ENCODE measurements at regions not wholly inside any gene's neighbourhood (a gene's known extent, or its start where the extent isn't known, plus 50 kb on each side); places are given as distances from the start of the nearest gene placed in this dataset.

DNA sequence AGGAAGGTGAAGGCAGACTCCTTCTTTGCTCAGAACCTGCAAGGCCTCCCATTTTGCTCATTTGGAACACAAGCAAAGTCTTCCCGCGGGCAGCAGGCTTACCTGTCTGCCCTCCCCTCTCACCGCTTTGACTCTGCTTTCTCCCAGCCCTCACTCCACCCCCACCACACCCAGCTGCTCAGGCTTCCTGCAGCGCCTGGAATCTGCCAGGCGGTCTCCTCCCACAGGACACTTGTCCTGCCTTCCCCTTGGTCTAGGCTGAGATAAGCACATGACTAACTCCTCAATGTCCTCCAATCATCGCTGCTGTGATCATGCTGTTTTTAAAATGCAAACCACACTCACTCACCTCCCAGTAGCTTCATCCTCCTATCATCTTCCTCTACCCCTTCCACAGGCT is 430.0 kb downstream of the ZNF516 start:
- no peaks in the 10 kb centered on the region for H3K36me3 ChIP-seq (ENCODE audit: low read length)
- H3K9me3 ChIP-seq (ENCODE audit: insufficient read depth, low read length) = no peaks in the 10 kb centered on the region
- H2AFZ ChIP-seq (ENCODE audit: low read depth, low read length, severe bottlenecking) = no peak overlapping the region
- H3K27me3 ChIP-seq (ENCODE audit: low read length) = no peaks in the 10 kb centered on the region
- TF ChIP-seq EZH2phosphoT487 (conservative IDR thresholded peaks at IDR 0.05; ENCODE audit: low read length) = no peak
- TF ChIP-seq, protein P1, sequence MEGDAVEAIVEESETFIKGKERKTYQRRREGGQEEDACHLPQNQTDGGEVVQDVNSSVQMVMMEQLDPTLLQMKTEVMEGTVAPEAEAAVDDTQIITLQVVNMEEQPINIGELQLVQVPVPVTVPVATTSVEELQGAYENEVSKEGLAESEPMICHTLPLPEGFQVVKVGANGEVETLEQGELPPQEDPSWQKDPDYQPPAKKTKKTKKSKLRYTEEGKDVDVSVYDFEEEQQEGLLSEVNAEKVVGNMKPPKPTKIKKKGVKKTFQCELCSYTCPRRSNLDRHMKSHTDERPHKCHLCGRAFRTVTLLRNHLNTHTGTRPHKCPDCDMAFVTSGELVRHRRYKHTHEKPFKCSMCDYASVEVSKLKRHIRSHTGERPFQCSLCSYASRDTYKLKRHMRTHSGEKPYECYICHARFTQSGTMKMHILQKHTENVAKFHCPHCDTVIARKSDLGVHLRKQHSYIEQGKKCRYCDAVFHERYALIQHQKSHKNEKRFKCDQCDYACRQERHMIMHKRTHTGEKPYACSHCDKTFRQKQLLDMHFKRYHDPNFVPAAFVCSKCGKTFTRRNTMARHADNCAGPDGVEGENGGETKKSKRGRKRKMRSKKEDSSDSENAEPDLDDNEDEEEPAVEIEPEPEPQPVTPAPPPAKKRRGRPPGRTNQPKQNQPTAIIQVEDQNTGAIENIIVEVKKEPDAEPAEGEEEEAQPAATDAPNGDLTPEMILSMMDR (IDR thresholded peaks at IDR 0.05; ENCODE audit: insufficient read depth, low read length, poor library complexity, severe bottlenecking) = no peak
- H4K20me1 ChIP-seq (ENCODE audit: low read depth, low read length) = no peaks in the 10 kb centered on the region
- no peak overlapping the region for H3K4me3 ChIP-seq (ENCODE audit: insufficient read depth, low read length, poor library complexity, severe bottlenecking)
- H3F3A ChIP-seq (ENCODE audit: insufficient read depth) = no peaks in the 10 kb centered on the region
- no peaks in the 10 kb centered on the region for H3K9me2 ChIP-seq (replicated peaks; ENCODE audit: insufficient read depth, low read length)
- no peak overlapping the region for H3K27ac ChIP-seq (ENCODE audit: low read depth, low read length)
- H3K79me2 ChIP-seq (ENCODE audit: insufficient read depth, low read length) = no peaks in the 10 kb centered on the region
- no peak overlapping the region for H3K9ac ChIP-seq (ENCODE audit: low read length)
- no peak overlapping the region for H3K4me2 ChIP-seq (ENCODE audit: low read depth, low read length, poor library complexity, severe bottlenecking)

DNA sequence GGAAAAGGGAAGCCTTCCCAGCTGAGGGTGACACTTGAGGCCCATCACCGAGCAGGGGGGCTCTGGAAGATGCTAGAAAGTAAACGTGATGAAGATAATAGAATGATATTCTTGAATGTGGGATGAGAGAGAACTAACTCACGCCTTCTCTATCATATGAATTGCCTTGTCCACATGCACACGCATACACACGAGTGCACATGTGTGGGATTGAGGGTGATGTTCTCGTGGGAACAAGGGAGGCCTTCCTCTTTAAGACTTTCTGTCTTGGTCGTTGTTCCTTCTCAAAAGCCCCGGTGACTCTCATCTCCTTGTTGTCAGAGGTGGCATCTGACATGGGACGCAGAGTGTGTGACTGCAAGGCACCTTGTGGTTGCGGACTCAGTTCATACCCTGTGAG is 436.9 kb downstream of the ZNF516 start:
- Histone ChIP-seq H3K9ac (ENCODE audit: low read length) (no peak overlapping the region), H3K36me3 (ENCODE audit: low read length) (no peaks in the 10 kb centered on the region), H3K79me2 (ENCODE audit: insufficient read depth, low read length) (no peaks in the 10 kb centered on the region), H4K20me1 (ENCODE audit: low read depth, low read length) (no peaks in the 10 kb centered on the region), H3K9me3 (ENCODE audit: insufficient read depth, low read length) (no peaks in the 10 kb centered on the region), H2AFZ (ENCODE audit: low read depth, low read length, severe bottlenecking) (no peak overlapping the region), H3K4me3 (ENCODE audit: insufficient read depth, low read length, poor library complexity, severe bottlenecking) (no peak overlapping the region), H3K27me3 (ENCODE audit: low read length) (no peaks in the 10 kb centered on the region), H3K4me2 (ENCODE audit: low read depth, low read length, poor library complexity, severe bottlenecking) (no peak overlapping the region), H3K27ac (ENCODE audit: low read depth, low read length) (no peak overlapping the region), H3K9me2 (replicated peaks; ENCODE audit: insufficient read depth, low read length) (no peaks in the 10 kb centered on the region), H3F3A (ENCODE audit: insufficient read depth) (no peaks in the 10 kb centered on the region)
- TF ChIP-seq, protein P1 (IDR thresholded peaks at IDR 0.05; ENCODE audit: insufficient read depth, low read length, poor library complexity, severe bottlenecking) = no peak

DNA sequence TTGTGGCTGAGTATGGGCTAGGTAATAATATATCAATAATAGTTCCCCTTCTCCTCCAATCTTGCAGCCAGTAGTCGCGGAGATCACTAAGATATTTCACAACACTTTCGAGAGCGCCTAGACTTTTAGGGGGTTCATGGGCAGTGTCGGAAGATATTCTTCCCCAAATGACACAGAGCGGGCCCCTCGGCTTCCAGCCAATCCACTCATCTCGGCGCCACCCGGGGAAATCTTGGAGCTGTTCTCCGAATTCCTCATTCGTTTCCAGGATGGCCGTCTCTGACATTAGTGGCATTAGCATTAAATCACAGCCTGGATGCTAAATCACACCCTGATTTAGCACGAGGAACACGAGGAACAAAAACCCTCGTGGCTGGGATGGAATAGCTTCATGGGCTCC is 437.7 kb downstream of the ZNF516 start:
- no peak overlapping the region for H3K4me2 ChIP-seq (ENCODE audit: low read depth, low read length, poor library complexity, severe bottlenecking)
- H3K9me3 ChIP-seq (ENCODE audit: insufficient read depth, low read length) = no peaks in the 10 kb centered on the region
- no peaks in the 10 kb centered on the region for H4K20me1 ChIP-seq (ENCODE audit: low read depth, low read length)
- no peaks in the 10 kb centered on the region for H3K79me2 ChIP-seq (ENCODE audit: insufficient read depth, low read length)
- H3K27ac ChIP-seq (ENCODE audit: low read depth, low read length) = no peak overlapping the region
- no peak overlapping the region for H3K4me3 ChIP-seq (ENCODE audit: insufficient read depth, low read length, poor library complexity, severe bottlenecking)
- no peak overlapping the region for H3K9ac ChIP-seq (ENCODE audit: low read length)
- no peak overlapping the region for H2AFZ ChIP-seq (ENCODE audit: low read depth, low read length, severe bottlenecking)
- no peaks in the 10 kb centered on the region for H3F3A ChIP-seq (ENCODE audit: insufficient read depth)
- H3K9me2 ChIP-seq (replicated peaks; ENCODE audit: insufficient read depth, low read length) = no peaks in the 10 kb centered on the region
- no peaks in the 10 kb centered on the region for H3K27me3 ChIP-seq (ENCODE audit: low read length)
- no peaks in the 10 kb centered on the region for H3K36me3 ChIP-seq (ENCODE audit: low read length)
- no peak for TF ChIP-seq EZH2phosphoT487 (conservative IDR thresholded peaks at IDR 0.05; ENCODE audit: low read length)
- TF ChIP-seq, protein P1 (IDR thresholded peaks at IDR 0.05; ENCODE audit: insufficient read depth, low read length, poor library complexity, severe bottlenecking) = no peak
